Adrenal gland (tissue), 5 donors: ENCODE measurements at regions not wholly inside any gene's neighbourhood (a gene's known extent, or its start where the extent isn't known, plus 50 kb on each side); places are given as distances from the start of the nearest gene placed in this dataset.

Experiments
- POLR2A ChIP-seq, 2 donors: fragments of 450-650 bp; IDR thresholded peaks; one replicate each; pipeline ENCODE4 v1.6.1; 2017; ENCODE audit warnings: antibody characterized with exemption in 2 of 2, mild to moderate bottlenecking in 2 of 2, moderate library complexity in 1 of 2
- TF ChIP-seq, protein P1 (sequence below), 6 experiments: fragments of 450-650 bp in 4 of 6; fragments of 200-600 bp in 2 of 6; sonication (generic) in 1 of 6; IDR thresholded peaks; 1 replicate in 5 of 6; 2 replicates in 1 of 6; pipeline versions ENCODE4 v1.5.1 to v1.8.0; 2016 to 2021; ENCODE audit warnings: antibody characterized with exemption in 6 of 6, mild to moderate bottlenecking in 2 of 6, moderate library complexity in 1 of 6
- donor health status: DM: no; HTN: no; CAD: no.

DNA sequence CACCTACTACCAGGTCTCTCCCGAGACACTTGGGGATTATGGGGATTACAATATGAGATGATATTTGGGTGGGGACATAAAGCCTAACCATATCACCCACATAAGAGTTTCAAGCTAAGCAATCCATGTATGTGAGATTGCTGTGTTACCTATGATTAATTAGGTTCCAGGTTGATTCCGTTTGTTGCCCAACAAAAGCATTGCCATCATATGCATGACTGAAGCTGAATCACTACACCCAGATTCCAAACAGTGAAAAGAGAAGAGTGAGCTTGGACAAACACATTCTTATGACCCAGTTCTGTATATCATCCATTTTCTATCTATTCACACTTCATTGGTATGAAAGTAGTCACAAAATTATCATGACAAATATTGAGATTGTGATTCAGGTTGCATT is 952.5 kb upstream of the MAN1A1 start:
- TF ChIP-seq, protein P1, sequence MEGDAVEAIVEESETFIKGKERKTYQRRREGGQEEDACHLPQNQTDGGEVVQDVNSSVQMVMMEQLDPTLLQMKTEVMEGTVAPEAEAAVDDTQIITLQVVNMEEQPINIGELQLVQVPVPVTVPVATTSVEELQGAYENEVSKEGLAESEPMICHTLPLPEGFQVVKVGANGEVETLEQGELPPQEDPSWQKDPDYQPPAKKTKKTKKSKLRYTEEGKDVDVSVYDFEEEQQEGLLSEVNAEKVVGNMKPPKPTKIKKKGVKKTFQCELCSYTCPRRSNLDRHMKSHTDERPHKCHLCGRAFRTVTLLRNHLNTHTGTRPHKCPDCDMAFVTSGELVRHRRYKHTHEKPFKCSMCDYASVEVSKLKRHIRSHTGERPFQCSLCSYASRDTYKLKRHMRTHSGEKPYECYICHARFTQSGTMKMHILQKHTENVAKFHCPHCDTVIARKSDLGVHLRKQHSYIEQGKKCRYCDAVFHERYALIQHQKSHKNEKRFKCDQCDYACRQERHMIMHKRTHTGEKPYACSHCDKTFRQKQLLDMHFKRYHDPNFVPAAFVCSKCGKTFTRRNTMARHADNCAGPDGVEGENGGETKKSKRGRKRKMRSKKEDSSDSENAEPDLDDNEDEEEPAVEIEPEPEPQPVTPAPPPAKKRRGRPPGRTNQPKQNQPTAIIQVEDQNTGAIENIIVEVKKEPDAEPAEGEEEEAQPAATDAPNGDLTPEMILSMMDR (IDR thresholded peaks at IDR 0.05), result no peak
- TF ChIP-seq POLR2A (IDR thresholded peaks at IDR 0.05), result no peak
